Gastroesophageal sphincter (tissue), 4 donors: ENCODE measurements at regions not wholly inside any gene's neighbourhood (a gene's known extent, or its start where the extent isn't known, plus 50 kb on each side); places are given as distances from the start of the nearest gene placed in this dataset.
"Not testable (repeated sequence)": the region's sequence is repeated elsewhere in the genome, so short reads cannot be mapped to it uniquely, and the experiment has no call there.

Experiments used
- ATAC-seq: fragments of 150-250 bp; one replicate; pipeline ENCODE4 v1.9.1; 2016; ENCODE audit warnings: mild to moderate bottlenecking, moderate library complexity
- H3K27ac ChIP-seq, 4 donors: fragments of 200-600 bp; sonication (generic) in 3 of 4; 1 replicate in 3 of 4; 2 replicates in 1 of 4; pipeline ENCODE4 v1.5.1; 2016 to 2019
- H3K27me3 ChIP-seq: fragments of 200-600 bp; sonication (generic); one replicate; pipeline ENCODE4 v1.5.1; 2019
- H3K36me3 ChIP-seq, 2 donors: fragments of 200-600 bp; sonication (generic); one replicate each; pipeline ENCODE4 v1.5.1; 2019; ENCODE audit warnings: control low read depth in 1 of 2
- H3K4me1 ChIP-seq, 3 donors: fragments of 200-600 bp; sonication (generic); 1 replicate in 2 of 3; 2 replicates in 1 of 3; pipeline ENCODE4 v1.5.1; 2016 to 2019; ENCODE audit warnings: control low read depth in 2 of 3
- H3K4me3 ChIP-seq, 2 donors: fragments of 200-600 bp; sonication (generic); one replicate each; pipeline ENCODE4 v1.5.1; 2019; ENCODE audit warnings: mild to moderate bottlenecking in 1 of 2, moderate library complexity in 1 of 2
- H3K9me3 ChIP-seq, 3 donors: fragments of 200-600 bp; sonication (generic); one replicate each; pipeline ENCODE4 v1.5.1; 2017 to 2019; ENCODE audit warnings: control low read depth in 2 of 3
- EP300 ChIP-seq: sonication (generic); formaldehyde crosslinking; IDR thresholded peaks from one replicate; pipeline ENCODE4 v1.6.1; 2017; ENCODE audit warnings: antibody characterized with exemption, mild to moderate bottlenecking
- POLR2A ChIP-seq, 2 donors: fragments of 450-650 bp; IDR thresholded peaks; one replicate each; pipeline ENCODE4 v1.6.1; 2017; ENCODE audit warnings: antibody characterized with exemption in 2 of 2, mild to moderate bottlenecking in 2 of 2, moderate library complexity in 1 of 2
- POLR2AphosphoS5 ChIP-seq: sonication (generic); formaldehyde crosslinking; IDR thresholded peaks from one replicate; pipeline ENCODE4 v1.6.1; 2017; ENCODE audit warnings: antibody characterized with exemption
- WGBS, 2 donors: methylation state at CpG; one replicate each; pipeline ENCODE4 v1.1.5; 2018; ENCODE audit warnings: low coverage in 1 of 2; 5-methylcytosine and 5-hydroxymethylcytosine counted together
- TF ChIP-seq, protein P1 (sequence below), 4 experiments: fragments of 200-600 bp in 2 of 4; fragments of 450-650 bp in 2 of 4; sonication (generic) in 1 of 4; IDR thresholded peaks; one replicate each; pipeline ENCODE4 v1.5.1; 2017 to 2019; ENCODE audit warnings: antibody characterized with exemption in 4 of 4, mild to moderate bottlenecking in 2 of 4, moderate library complexity in 2 of 4

DNA sequence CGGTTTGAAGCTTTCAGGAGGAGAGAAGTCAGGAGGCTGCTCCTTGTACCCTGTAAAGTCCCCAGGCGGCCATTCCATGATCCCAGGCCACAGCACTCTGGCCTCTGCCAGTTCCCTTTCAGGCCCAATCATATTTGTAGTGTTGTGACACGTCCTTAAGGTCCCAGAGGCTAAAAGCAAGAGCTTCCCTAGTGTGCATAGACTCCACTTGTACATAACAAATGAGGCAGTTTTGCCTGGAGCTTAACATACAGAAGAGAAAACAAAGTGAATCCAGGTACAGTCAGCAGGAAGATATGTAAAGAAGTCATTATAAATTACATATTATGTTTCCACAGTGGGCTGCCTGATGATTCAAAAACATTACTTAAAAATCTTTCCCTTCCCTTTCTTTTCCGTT, 81.1 kb upstream of the RPH3A start:
- Histone ChIP-seq H3K27me3 (peaks cover 9% of the 10 kb centered on the region), H3K9me3 (no peaks in the 10 kb centered on the region), H3K27ac (no peak overlapping the region), H3K4me3 (no peak overlapping the region), H3K36me3 (no peaks in the 10 kb centered on the region), H3K4me1 (no peaks in the 10 kb centered on the region)
- WGBS, 2 donors, result 35 to 60% methylated on average over 2 of the region's 4 CpGs
- ATAC-seq, result no peak
- TF ChIP-seq, protein P1, sequence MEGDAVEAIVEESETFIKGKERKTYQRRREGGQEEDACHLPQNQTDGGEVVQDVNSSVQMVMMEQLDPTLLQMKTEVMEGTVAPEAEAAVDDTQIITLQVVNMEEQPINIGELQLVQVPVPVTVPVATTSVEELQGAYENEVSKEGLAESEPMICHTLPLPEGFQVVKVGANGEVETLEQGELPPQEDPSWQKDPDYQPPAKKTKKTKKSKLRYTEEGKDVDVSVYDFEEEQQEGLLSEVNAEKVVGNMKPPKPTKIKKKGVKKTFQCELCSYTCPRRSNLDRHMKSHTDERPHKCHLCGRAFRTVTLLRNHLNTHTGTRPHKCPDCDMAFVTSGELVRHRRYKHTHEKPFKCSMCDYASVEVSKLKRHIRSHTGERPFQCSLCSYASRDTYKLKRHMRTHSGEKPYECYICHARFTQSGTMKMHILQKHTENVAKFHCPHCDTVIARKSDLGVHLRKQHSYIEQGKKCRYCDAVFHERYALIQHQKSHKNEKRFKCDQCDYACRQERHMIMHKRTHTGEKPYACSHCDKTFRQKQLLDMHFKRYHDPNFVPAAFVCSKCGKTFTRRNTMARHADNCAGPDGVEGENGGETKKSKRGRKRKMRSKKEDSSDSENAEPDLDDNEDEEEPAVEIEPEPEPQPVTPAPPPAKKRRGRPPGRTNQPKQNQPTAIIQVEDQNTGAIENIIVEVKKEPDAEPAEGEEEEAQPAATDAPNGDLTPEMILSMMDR (IDR thresholded peaks at IDR 0.05), result no peak
- TF ChIP-seq EP300 (no peak), POLR2A (IDR thresholded peaks at IDR 0.05) (no peak), POLR2AphosphoS5 (no peak)

DNA sequence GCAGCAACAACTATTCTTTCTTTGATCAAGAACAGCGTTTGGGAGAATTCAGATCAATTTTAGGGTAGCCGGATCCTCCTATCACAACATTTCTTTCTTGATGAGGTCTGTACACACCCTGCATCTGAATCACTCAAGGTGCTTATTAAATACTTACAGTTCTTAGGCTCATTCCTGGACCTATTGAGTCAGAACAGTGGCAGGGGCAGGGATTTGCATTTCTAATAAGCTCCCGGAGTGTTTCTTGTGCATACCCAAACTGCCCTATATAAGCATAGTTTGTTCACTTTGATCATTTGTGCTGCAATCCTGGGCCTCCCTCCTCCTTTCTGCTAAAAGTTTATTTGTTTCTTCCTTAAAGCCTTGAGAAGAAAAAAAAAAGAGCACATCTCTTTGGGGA, 80.5 kb upstream of the RPH3A start:
- no peaks in the 10 kb centered on the region for H3K36me3 ChIP-seq
- 62 to 70% methylated on average over 2 to 3 of the region's 3 CpGs for WGBS, 2 donors

DNA sequence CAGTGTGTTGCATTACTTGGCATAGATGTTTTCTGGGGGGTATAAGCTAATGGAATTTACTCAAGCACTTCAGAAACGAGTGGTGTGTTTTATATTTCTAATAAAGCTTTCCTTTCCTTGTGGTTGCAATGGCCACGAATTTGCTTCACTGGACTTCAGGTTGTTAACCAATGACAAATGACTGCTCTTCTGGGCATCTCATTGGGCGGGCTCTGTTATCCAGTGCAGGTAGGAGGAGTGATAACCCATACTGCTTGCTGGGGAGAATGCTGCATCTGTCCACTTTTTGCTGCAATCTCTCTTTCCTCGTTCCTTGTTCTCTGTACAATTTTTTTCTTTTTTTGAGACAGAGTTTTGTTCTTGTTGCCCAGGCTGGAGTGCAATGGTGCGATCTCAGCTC, 80.0 kb upstream of the RPH3A start:
- H3K27ac ChIP-seq, result no peak overlapping the region
- TF ChIP-seq EP300 (no peak), POLR2A (IDR thresholded peaks at IDR 0.05) (no peak), POLR2AphosphoS5 (no peak)
- TF ChIP-seq, protein P1 (IDR thresholded peaks at IDR 0.05), result no peak
- no peaks in the 10 kb centered on the region for H3K9me3 ChIP-seq
- no peak overlapping the region for H3K4me3 ChIP-seq
- no peaks in the 10 kb centered on the region for H3K4me1 ChIP-seq
- ATAC-seq, result no peak
- whole genome bisulfite sequencing, 2 donors, result 39 to 51% methylated on average over 5 of the region's 5 CpGs
- H3K36me3 ChIP-seq, result no peaks in the 10 kb centered on the region
- H3K27me3 ChIP-seq, result peaks cover 9% of the 10 kb centered on the region

More for the DNA sequence above, 80.5 kb upstream of the RPH3A start:
- peaks cover 9% of the 10 kb centered on the region for H3K27me3 ChIP-seq
- H3K4me1 ChIP-seq, result no peaks in the 10 kb centered on the region
- no peaks in the 10 kb centered on the region for H3K9me3 ChIP-seq
- ATAC-seq, result no peak
- TF ChIP-seq, protein P1 (IDR thresholded peaks at IDR 0.05), result no peak
- no peak for TF ChIP-seq EP300
- no peak for TF ChIP-seq POLR2AphosphoS5
- H3K27ac ChIP-seq, result no peak overlapping the region
- H3K4me3 ChIP-seq, result no peak overlapping the region

DNA sequence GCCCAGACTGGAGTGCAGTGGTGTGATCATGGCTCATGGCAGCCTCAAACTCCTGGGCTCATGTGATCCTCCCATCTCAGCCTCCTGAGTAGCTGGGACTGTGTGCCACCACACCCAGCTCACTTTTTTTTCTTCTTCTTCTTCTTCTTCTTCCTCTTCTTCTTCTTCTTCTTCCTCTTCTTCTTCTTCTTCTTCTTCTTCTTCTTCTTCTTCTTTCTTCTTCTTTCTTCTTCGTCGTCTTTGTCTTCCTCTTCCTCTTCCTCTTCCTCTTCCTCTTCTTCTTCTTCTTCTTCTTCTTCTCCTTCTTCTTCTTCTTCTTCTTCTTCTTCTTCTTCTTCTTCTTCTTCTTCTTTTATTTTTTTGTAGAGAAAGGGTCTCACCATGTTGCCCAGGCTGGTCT, 78.8 kb upstream of the RPH3A start:
- H3K9me3 ChIP-seq, H3K4me1 ChIP-seq, H3K4me3 ChIP-seq, ATAC-seq, H3K36me3 ChIP-seq, H3K27ac ChIP-seq: not testable (repeated sequence)
- WGBS, 2 donors, result no CpG with 5 or more reads among the region's 2 CpGs
- peaks cover 14% of the 10 kb centered on the region for H3K27me3 ChIP-seq

DNA sequence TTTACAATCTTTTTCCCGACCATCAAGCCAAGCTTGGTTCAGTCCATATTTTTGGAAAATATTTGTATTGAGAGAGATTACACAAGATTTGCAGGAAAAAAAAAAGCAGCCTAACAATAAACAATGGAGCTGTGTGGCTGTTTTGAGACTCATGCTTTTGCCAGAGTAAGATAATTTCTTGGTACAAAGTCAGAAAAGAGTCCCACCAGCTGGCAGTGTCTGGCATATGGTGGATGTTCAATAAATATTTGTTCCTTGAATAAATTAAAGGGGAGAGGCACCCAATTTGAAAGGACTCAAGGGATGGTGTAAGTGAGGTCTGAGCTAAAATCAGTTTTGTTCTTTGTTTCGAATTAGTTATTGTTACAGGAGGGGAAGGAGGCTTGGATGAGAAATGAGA, 78.1 kb upstream of the RPH3A start:
- WGBS, 2 donors, result 52 to 66% methylated on average over 2 of the region's 2 CpGs
- Histone ChIP-seq H3K4me3 (no peak overlapping the region), H3K27ac (no peak overlapping the region), H3K27me3 (peaks cover 20% of the 10 kb centered on the region), H3K4me1 (no peaks in the 10 kb centered on the region), H3K9me3 (no peaks in the 10 kb centered on the region), H3K36me3 (no peaks in the 10 kb centered on the region)
- TF ChIP-seq POLR2AphosphoS5 (no peak), EP300 (no peak), POLR2A (IDR thresholded peaks at IDR 0.05) (no peak)
- TF ChIP-seq, protein P1 (IDR thresholded peaks at IDR 0.05), result no peak
- no peak for ATAC-seq
